ENCODE measurements at regions not wholly inside any gene's neighbourhood (a gene's known extent, or its start where the extent isn't known, plus 50 kb on each side); places are given as distances from the start of the nearest gene placed in this dataset.

- TF ChIP-seq, protein P1, sequence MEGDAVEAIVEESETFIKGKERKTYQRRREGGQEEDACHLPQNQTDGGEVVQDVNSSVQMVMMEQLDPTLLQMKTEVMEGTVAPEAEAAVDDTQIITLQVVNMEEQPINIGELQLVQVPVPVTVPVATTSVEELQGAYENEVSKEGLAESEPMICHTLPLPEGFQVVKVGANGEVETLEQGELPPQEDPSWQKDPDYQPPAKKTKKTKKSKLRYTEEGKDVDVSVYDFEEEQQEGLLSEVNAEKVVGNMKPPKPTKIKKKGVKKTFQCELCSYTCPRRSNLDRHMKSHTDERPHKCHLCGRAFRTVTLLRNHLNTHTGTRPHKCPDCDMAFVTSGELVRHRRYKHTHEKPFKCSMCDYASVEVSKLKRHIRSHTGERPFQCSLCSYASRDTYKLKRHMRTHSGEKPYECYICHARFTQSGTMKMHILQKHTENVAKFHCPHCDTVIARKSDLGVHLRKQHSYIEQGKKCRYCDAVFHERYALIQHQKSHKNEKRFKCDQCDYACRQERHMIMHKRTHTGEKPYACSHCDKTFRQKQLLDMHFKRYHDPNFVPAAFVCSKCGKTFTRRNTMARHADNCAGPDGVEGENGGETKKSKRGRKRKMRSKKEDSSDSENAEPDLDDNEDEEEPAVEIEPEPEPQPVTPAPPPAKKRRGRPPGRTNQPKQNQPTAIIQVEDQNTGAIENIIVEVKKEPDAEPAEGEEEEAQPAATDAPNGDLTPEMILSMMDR (IDR thresholded peaks at IDR 0.05 in 2 of 3, conservative IDR thresholded peaks at IDR 0.05 in 1 of 3; ENCODE audit: control insufficient read depth in 2 of 3, extremely low read depth in 1 of 3, insufficient read depth in 1 of 3, low read depth in 3 of 3, low read length in 3 of 3), result no peak
- TF ChIP-seq GABPA (IDR thresholded peaks at IDR 0.05; ENCODE audit: low read depth) (no peak), ASH2L (IDR thresholded peaks at IDR 0.05; ENCODE audit: borderline replicate concordance, low read depth) (no peak), EGR1 (IDR thresholded peaks at IDR 0.05; ENCODE audit: borderline replicate concordance in 1 of 2, low read depth in 2 of 2, low read length in 2 of 2) (no peak), E4F1 (IDR thresholded peaks at IDR 0.05; ENCODE audit: borderline replicate concordance, partially characterized antibody) (no peak), MXI1 (IDR thresholded peaks at IDR 0.05; ENCODE audit: low read depth, low read length) (no peak), ATF3 (IDR thresholded peaks at IDR 0.05; ENCODE audit: borderline replicate concordance, extremely low read depth, low read depth, low read length) (no peak), SRF (IDR thresholded peaks at IDR 0.05; ENCODE audit: low read depth in 2 of 2, low read length in 2 of 2) (no peak), CHD1 (IDR thresholded peaks at IDR 0.05; ENCODE audit: low read depth, low read length) (no peak), POLR2AphosphoS5 (IDR thresholded peaks at IDR 0.05; ENCODE audit: low read length) (no peak), RAD21 (IDR thresholded peaks at IDR 0.05; ENCODE audit: insufficient read depth, low read depth, low read length) (no peak), REST (IDR thresholded peaks at IDR 0.05; ENCODE audit: low read depth, low read length) (no peak), HCFC1 (IDR thresholded peaks at IDR 0.05; ENCODE audit: low read length) (no peak)
These were observed 790.1 kb downstream of the TENT5A start for GRCh38 chr6:80962382-80962781.
